ENCODE measurements at regions not wholly inside any gene's neighbourhood (a gene's known extent, or its start where the extent isn't known, plus 50 kb on each side); places are given as distances from the start of the nearest gene placed in this dataset.
A peak's percentile ranks its signal among the peaks of the same experiment; 100 is the strongest.

- peak in 1 of 2 donors; percentile 11 for DNase-seq (ENCODE audit: low read depth in 2 of 2)
- H3K4me3 ChIP-seq (replicated peaks in 1 of 2; ENCODE audit: low read depth in 2 of 2, low read length in 2 of 2): no peak overlapping the region
- no peak for TF ChIP-seq CTCF (IDR thresholded peaks at IDR 0.05; ENCODE audit: low read depth, low read length)
Observed at GRCh38 chr18:39909706-39910105, 2045.3 kb upstream of the PIK3C3 start.

- DNase-seq (ENCODE audit: low read depth in 2 of 2): no peak
- TF ChIP-seq CTCF (IDR thresholded peaks at IDR 0.05; ENCODE audit: low read depth, low read length): no peak
Observed at GRCh38 chr18:39886136-39886535, 2068.9 kb upstream of the PIK3C3 start.

GRCh38 chr18:39872651-39873050 is 2082.4 kb upstream of the PIK3C3 start:
- no peak for TF ChIP-seq CTCF (IDR thresholded peaks at IDR 0.05; ENCODE audit: low read depth, low read length)
- H3K4me3 ChIP-seq (replicated peaks in 1 of 2; ENCODE audit: low read depth in 2 of 2, low read length in 2 of 2): no peak overlapping the region
- no peak for DNase-seq (ENCODE audit: low read depth in 2 of 2)

More at GRCh38 chr18:39886136-39886535, 2068.9 kb upstream of the PIK3C3 start:
- no peak overlapping the region for H3K4me3 ChIP-seq (replicated peaks in 1 of 2; ENCODE audit: low read depth in 2 of 2, low read length in 2 of 2)

GRCh38 chr18:39871961-39872360 is 2083.1 kb upstream of the PIK3C3 start:
- TF ChIP-seq CTCF (IDR thresholded peaks at IDR 0.05; ENCODE audit: low read depth, low read length): no peak
- DNase-seq (ENCODE audit: low read depth in 2 of 2): no peak
- no peak overlapping the region for H3K4me3 ChIP-seq (replicated peaks in 1 of 2; ENCODE audit: low read depth in 2 of 2, low read length in 2 of 2)

- no peak overlapping the region for H3K4me3 ChIP-seq (replicated peaks in 1 of 2; ENCODE audit: low read depth in 2 of 2, low read length in 2 of 2)
- TF ChIP-seq CTCF (IDR thresholded peaks at IDR 0.05; ENCODE audit: low read depth, low read length): no peak
- peak in 1 of 2 donors; percentile 33 for DNase-seq (ENCODE audit: low read depth in 2 of 2)
Observed at GRCh38 chr18:39870591-39870990, 2084.4 kb upstream of the PIK3C3 start.

- no peak overlapping the region for H3K4me3 ChIP-seq (replicated peaks in 1 of 2; ENCODE audit: low read depth in 2 of 2, low read length in 2 of 2)
- DNase-seq (ENCODE audit: low read depth in 2 of 2): no peak
- no peak for TF ChIP-seq CTCF (IDR thresholded peaks at IDR 0.05; ENCODE audit: low read depth, low read length)
Observed at GRCh38 chr18:39863916-39864315, 2091.1 kb upstream of the PIK3C3 start.

- no peak overlapping the region for H3K4me3 ChIP-seq (replicated peaks in 1 of 2; ENCODE audit: low read depth in 2 of 2, low read length in 2 of 2)
- DNase-seq (ENCODE audit: low read depth in 2 of 2): peak; percentile 33 to 76
- no peak for TF ChIP-seq CTCF (IDR thresholded peaks at IDR 0.05; ENCODE audit: low read depth, low read length)
Observed at GRCh38 chr18:39862341-39862740, 2092.7 kb upstream of the PIK3C3 start.
